ENCODE measurements at regions not wholly inside any gene's neighbourhood (a gene's known extent, or its start where the extent isn't known, plus 50 kb on each side); places are given as distances from the start of the nearest gene placed in this dataset.

GRCh38 chr13:72657379-72657778 is 70.0 kb downstream of the MZT1 start:
- DNase-seq, result no peak
- CTCF ChIA-PET, result no interaction called here
- no peak overlapping the region for H3K27ac Mint-ChIP-seq
- no peaks in the 10 kb centered on the region for H3K4me1 Mint-ChIP-seq (ENCODE audit: low read depth)
- H3K9me3 Mint-ChIP-seq (ENCODE audit: insufficient read depth), result no peaks in the 10 kb centered on the region
- no peak for ATAC-seq
- no peak overlapping the region for H3K4me3 Mint-ChIP-seq
- POLR2A ChIA-PET, result no interaction called here
- H3K27me3 Mint-ChIP-seq (ENCODE audit: low read depth), result peaks cover 10% of the 10 kb centered on the region
- H3K36me3 Mint-ChIP-seq (ENCODE audit: low read depth), result no peaks in the 10 kb centered on the region

GRCh38 chr13:72656357-72656756 is 71.1 kb downstream of the MZT1 start:
- no peaks in the 10 kb centered on the region for H3K9me3 Mint-ChIP-seq (ENCODE audit: insufficient read depth)
- POLR2A ChIA-PET, result no interaction called here
- H3K4me1 Mint-ChIP-seq (ENCODE audit: low read depth), result no peaks in the 10 kb centered on the region

DNA sequence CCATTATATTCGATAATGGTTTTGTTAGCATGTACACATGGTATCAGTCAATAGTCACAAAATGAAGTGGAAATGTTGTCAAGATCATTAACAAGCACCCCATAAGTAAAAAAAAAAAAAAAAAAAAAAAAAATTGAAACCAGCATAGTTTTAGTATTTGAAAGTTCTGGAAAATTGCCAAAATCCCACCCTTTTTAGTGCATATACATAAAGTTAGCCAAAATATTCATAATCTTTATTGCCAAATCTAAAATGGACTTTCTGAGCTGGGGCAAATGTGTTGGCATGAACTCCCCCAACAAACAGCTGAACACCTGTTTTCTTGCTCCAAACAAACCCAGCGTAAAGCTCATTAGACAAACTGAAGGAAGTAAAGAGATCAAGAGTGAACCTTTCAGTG is 73.9 kb downstream of the MZT1 start:
- Mint-ChIP-seq H3K9me3 (ENCODE audit: insufficient read depth) (no peaks in the 10 kb centered on the region), H3K36me3 (ENCODE audit: low read depth) (no peaks in the 10 kb centered on the region), H3K4me1 (ENCODE audit: low read depth) (no peaks in the 10 kb centered on the region), H3K27ac (no peak overlapping the region), H3K4me3 (no peak overlapping the region), H3K27me3 (ENCODE audit: low read depth) (peaks cover 8% of the 10 kb centered on the region)
- ChIA-PET CTCF (interaction anchor here (2.5 kb wide), 1 partner anchor 10 kb away, joined by 10 read pairs; no protein-coding TSS in a partner anchor), POLR2A (no interaction called here)
- ATAC-seq, result no peak
- DNase-seq, result no peak

More at GRCh38 chr13:72656357-72656756, 71.1 kb downstream of the MZT1 start:
- H3K27me3 Mint-ChIP-seq (ENCODE audit: low read depth), result peaks cover 9% of the 10 kb centered on the region
- CTCF ChIA-PET, result no interaction called here
- H3K4me3 Mint-ChIP-seq, result no peak overlapping the region
- no peaks in the 10 kb centered on the region for H3K36me3 Mint-ChIP-seq (ENCODE audit: low read depth)
- no peak overlapping the region for H3K27ac Mint-ChIP-seq
- no peak for ATAC-seq
- DNase-seq, result no peak

DNA sequence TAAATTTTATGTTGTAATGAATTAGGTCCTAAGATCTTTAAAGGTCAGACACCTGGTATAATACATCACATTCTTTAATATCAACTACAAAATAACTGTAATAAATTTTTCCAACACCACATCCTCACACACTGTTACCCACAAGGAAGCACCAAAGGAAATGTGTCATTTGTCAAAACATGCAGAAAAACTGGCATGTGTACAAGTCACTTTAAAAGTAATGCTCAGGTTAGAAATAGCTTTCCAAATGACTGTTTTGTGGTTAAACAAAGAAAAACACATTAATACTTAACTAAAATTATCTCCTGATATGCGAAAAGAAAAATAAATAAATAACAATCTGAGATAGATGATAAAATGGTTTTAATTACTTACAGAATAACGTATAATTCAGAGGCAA is 74.7 kb downstream of the MZT1 start:
- no peaks in the 10 kb centered on the region for H3K36me3 Mint-ChIP-seq (ENCODE audit: low read depth)
- H3K4me3 Mint-ChIP-seq, result no peak overlapping the region
- H3K9me3 Mint-ChIP-seq (ENCODE audit: insufficient read depth), result no peaks in the 10 kb centered on the region
- H3K4me1 Mint-ChIP-seq (ENCODE audit: low read depth), result no peaks in the 10 kb centered on the region
- DNase-seq, result no peak
- ChIA-PET POLR2A (no interaction called here), CTCF (interaction anchor here (2.5 kb wide), 1 partner anchor 10 kb away, joined by 10 read pairs; no protein-coding TSS in a partner anchor)
- ATAC-seq, result no peak
- H3K27ac Mint-ChIP-seq, result no peak overlapping the region
- peaks cover 8% of the 10 kb centered on the region for H3K27me3 Mint-ChIP-seq (ENCODE audit: low read depth)

DNA sequence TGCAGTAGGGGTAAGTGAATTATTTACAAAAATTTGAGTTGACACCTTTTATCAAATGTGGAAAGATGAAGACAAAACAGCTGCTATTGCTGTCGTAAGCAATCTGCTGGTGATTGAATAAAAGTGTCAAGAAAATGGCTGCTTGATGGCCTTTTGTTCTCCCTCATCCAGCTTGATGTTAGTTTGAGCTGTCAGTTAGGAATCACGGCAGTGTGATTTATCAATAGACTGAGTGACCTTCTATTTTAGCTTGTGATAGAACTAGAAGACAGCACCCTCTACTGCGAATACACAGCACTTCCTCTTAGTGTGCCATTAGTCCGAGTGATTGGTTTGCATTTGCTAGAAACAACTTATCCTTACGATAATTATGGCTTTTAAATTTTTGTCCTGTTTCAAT is 76.3 kb downstream of the MZT1 start:
- H3K27me3 Mint-ChIP-seq (ENCODE audit: low read depth), result peaks cover 8% of the 10 kb centered on the region
- no peak overlapping the region for H3K27ac Mint-ChIP-seq
- H3K36me3 Mint-ChIP-seq (ENCODE audit: low read depth), result no peaks in the 10 kb centered on the region
- DNase-seq (no peak), ATAC-seq (no peak)
- no peaks in the 10 kb centered on the region for H3K9me3 Mint-ChIP-seq (ENCODE audit: insufficient read depth)
- POLR2A ChIA-PET, result no interaction called here
- CTCF ChIA-PET, result no interaction called here
- no peaks in the 10 kb centered on the region for H3K4me1 Mint-ChIP-seq (ENCODE audit: low read depth)
- no peak overlapping the region for H3K4me3 Mint-ChIP-seq

GRCh38 chr13:72650051-72650700 is 77.3 kb downstream of the MZT1 start:
- CTCF ChIA-PET, result no interaction called here
- POLR2A ChIA-PET, result no interaction called here
- no peak overlapping the region for H3K4me3 Mint-ChIP-seq
- H3K27me3 Mint-ChIP-seq (ENCODE audit: low read depth), result peaks cover 10% of the 10 kb centered on the region
- no peaks in the 10 kb centered on the region for H3K9me3 Mint-ChIP-seq (ENCODE audit: insufficient read depth)
- no peaks in the 10 kb centered on the region for H3K4me1 Mint-ChIP-seq (ENCODE audit: low read depth)
- ATAC-seq (no peak), DNase-seq (no peak)
- no peaks in the 10 kb centered on the region for H3K36me3 Mint-ChIP-seq (ENCODE audit: low read depth)
- no peak overlapping the region for H3K27ac Mint-ChIP-seq

DNA sequence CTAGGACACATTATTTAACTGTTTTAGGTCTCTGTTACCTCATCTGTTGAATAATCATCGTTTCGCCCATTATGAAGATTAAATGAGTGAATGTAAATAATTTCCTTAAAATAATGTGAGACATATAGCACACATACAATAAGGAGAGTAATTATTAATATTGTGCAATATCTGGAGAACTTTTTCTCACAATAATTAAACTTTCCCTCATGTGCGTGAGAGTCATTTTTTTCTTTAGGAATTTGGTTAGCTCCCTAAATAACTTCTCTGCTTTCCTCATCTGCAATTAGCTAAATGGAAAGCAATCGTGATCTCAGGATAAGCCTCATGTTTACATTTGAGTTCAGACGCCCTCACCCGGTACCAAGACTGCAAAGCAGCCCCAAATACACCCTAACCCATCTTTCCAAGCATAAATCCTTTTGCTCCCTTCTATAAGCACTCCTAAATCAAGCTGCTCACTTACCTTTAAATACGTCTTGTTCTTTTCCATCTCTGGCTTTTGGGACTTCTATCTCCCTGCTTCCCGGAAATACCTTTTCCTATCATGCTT is 78.8 kb downstream of the MZT1 start:
- Mint-ChIP-seq H3K27me3 (ENCODE audit: low read depth) (peaks cover 12% of the 10 kb centered on the region), H3K36me3 (ENCODE audit: low read depth) (no peaks in the 10 kb centered on the region), H3K4me1 (ENCODE audit: low read depth) (no peaks in the 10 kb centered on the region), H3K9me3 (ENCODE audit: insufficient read depth) (no peaks in the 10 kb centered on the region), H3K27ac (no peak overlapping the region), H3K4me3 (no peak overlapping the region)
- no peak for ATAC-seq
- ChIA-PET POLR2A (no interaction called here), CTCF (no interaction called here)
- DNase-seq, result no peak

- CTCF ChIA-PET, result no interaction called here
- H3K36me3 Mint-ChIP-seq (ENCODE audit: low read depth), result no peaks in the 10 kb centered on the region
- ATAC-seq (no peak), DNase-seq (no peak)
- H3K4me1 Mint-ChIP-seq (ENCODE audit: low read depth), result no peaks in the 10 kb centered on the region
- POLR2A ChIA-PET, result no interaction called here
- peaks cover 12% of the 10 kb centered on the region for H3K27me3 Mint-ChIP-seq (ENCODE audit: low read depth)
- H3K27ac Mint-ChIP-seq, result no peak overlapping the region
- H3K9me3 Mint-ChIP-seq (ENCODE audit: insufficient read depth), result no peaks in the 10 kb centered on the region
- H3K4me3 Mint-ChIP-seq, result no peak overlapping the region
Observed at GRCh38 chr13:72647422-72647821, 80.0 kb downstream of the MZT1 start.

- Mint-ChIP-seq H3K27ac (no peak overlapping the region), H3K9me3 (ENCODE audit: insufficient read depth) (no peaks in the 10 kb centered on the region), H3K36me3 (ENCODE audit: low read depth) (no peaks in the 10 kb centered on the region), H3K27me3 (ENCODE audit: low read depth) (peaks cover 8% of the 10 kb centered on the region), H3K4me1 (ENCODE audit: low read depth) (no peaks in the 10 kb centered on the region), H3K4me3 (no peak overlapping the region)
- no peak for DNase-seq
- POLR2A ChIA-PET, result no interaction called here
- ATAC-seq, result no peak
- CTCF ChIA-PET, result interaction anchor here (0.8 kb wide), 1 partner anchor 9 kb away, joined by 3 read pairs; no protein-coding TSS in a partner anchor
Observed at GRCh38 chr13:72645521-72645920, 81.9 kb downstream of the MZT1 start.

DNA sequence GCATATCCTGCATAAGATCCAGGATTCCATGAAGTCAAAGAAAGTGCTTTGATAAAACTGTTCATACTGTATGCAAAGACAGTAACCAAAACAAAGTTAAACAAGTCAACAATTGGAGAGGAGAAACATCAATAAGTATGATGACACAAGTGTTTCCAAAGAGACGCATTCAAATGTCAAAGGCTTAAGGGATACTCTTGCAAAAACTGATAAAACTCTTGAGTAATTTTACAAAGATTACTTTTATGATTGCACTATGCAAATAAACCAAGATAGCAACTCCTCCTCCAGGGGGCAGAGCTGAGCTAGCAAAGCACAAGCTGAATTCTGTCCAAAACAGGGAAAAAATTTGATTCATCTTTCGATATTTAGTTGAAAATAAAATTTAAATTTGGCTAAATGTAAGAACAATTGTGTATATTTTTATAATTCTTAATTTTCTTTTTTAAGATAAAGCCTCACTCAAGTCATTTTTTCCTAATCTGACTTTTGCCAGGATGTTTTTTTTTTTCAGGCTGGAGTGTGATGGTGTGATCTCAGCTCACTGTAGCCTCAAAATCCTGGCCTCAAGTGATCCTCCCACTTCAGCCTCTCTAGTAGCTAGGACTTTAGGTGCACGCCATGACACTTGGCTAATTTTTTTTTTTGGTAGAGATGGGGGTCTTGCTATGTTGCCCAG is 84.0 kb downstream of the MZT1 start:
- no peaks in the 10 kb centered on the region for H3K9me3 Mint-ChIP-seq (ENCODE audit: insufficient read depth)
- ChIA-PET CTCF (interaction anchor here (1.0 to 2.8 kb wide), 7 partner anchors 9 to 85 kb away, joined by 3 to 10 read pairs (median 4); partner anchors contain the start of genes BORA and MZT1), POLR2A (no interaction called here)
- no peaks in the 10 kb centered on the region for H3K36me3 Mint-ChIP-seq (ENCODE audit: low read depth)
- H3K4me1 Mint-ChIP-seq (ENCODE audit: low read depth), result no peaks in the 10 kb centered on the region
- no peak overlapping the region for H3K27ac Mint-ChIP-seq
- DNase-seq, result peak; percentile 67
- no peak for ATAC-seq
- no peak overlapping the region for H3K4me3 Mint-ChIP-seq
- peaks cover 8% of the 10 kb centered on the region for H3K27me3 Mint-ChIP-seq (ENCODE audit: low read depth)

GRCh38 chr13:72639377-72639776 is 88.1 kb downstream of the MZT1 start:
- Mint-ChIP-seq H3K36me3 (ENCODE audit: low read depth) (no peaks in the 10 kb centered on the region), H3K27ac (no peak overlapping the region), H3K4me3 (no peak overlapping the region), H3K27me3 (ENCODE audit: low read depth) (no peaks in the 10 kb centered on the region), H3K4me1 (ENCODE audit: low read depth) (no peaks in the 10 kb centered on the region), H3K9me3 (ENCODE audit: insufficient read depth) (no peaks in the 10 kb centered on the region)
- ATAC-seq (no peak), DNase-seq (no peak)
- ChIA-PET POLR2A (no interaction called here), CTCF (no interaction called here)

DNA sequence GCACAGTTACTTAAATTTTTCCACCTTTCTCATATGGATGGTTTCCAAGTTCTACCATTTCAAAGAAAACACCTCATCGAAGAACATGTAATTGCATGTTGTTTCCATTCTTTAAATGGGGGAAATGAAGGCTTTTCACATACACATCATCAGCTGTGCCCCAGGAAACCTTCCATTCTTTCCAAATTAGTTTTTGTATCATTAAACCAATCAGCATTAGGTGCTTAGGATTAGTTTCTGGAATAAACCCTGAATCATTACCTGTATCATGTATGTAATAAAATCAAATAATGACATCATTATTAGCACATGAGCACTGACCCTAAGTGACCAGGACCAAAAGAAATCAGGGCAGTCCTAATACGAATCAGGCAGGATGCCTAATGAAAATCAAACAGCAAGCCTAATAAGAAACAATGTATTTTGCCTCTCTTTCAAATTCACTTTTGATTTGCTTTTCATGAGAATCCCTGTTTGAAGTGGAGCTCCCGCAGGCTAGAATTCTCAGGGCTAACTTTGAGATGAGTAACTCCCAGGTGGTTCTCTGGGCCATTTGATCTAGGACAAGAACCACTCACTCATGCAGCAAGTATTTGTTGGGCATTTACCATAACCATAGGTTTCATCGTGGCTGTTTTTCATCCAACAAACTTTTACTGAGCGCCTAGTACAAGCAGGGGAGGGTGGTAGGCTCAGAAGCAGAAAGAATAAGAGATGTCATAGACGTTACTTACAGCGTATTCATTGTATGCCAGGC is 89.2 kb downstream of the MZT1 start:
- H3K4me1 Mint-ChIP-seq (ENCODE audit: low read depth), result no peaks in the 10 kb centered on the region
- CTCF ChIA-PET, result no interaction called here
- H3K27me3 Mint-ChIP-seq (ENCODE audit: low read depth), result no peaks in the 10 kb centered on the region
- no peaks in the 10 kb centered on the region for H3K36me3 Mint-ChIP-seq (ENCODE audit: low read depth)
- H3K9me3 Mint-ChIP-seq (ENCODE audit: insufficient read depth), result no peaks in the 10 kb centered on the region
- no peak for DNase-seq
- no peak for ATAC-seq
- POLR2A ChIA-PET, result no interaction called here
- H3K27ac Mint-ChIP-seq, result no peak overlapping the region
- no peak overlapping the region for H3K4me3 Mint-ChIP-seq
